H9 (cell line): ENCODE measurements at regions not wholly inside any gene's neighbourhood (a gene's known extent, or its start where the extent isn't known, plus 50 kb on each side); places are given as distances from the start of the nearest gene placed in this dataset.
"Not testable (repeated sequence)": the region's sequence is repeated elsewhere in the genome, so short reads cannot be mapped to it uniquely, and the experiment has no call there.

Experiments
- DNase-seq: peaks from one replicate; pipeline ENCODE4 v3.0.0-alpha.2; 2017
- H2AFZ ChIP-seq: one replicate; pipeline ENCODE4 v1.6.1; 2013; ENCODE audit warnings: mild to moderate bottlenecking, low read length, control low read depth, moderate library complexity
- H2AK5ac ChIP-seq: 2 replicates; pipeline ENCODE4 v1.6.1; 2013; ENCODE audit warnings: low read length, control low read depth, mixed read lengths; ENCODE audit not compliant: insufficient read length
- H2BK120ac ChIP-seq: one replicate; pipeline ENCODE4 v1.6.1; 2013; ENCODE audit warnings: low read depth, mild to moderate bottlenecking, low read length, control low read depth, inconsistent platforms; ENCODE audit not compliant: poor library complexity, severe bottlenecking
- H2BK12ac ChIP-seq: 2 replicates; pipeline ENCODE4 v1.6.1; 2013; ENCODE audit warnings: low read length, control low read depth, mixed read lengths, low read depth; ENCODE audit not compliant: insufficient read length
- H2BK15ac ChIP-seq: 2 replicates; pipeline ENCODE4 v1.6.1; 2013; ENCODE audit warnings: low read depth, low read length, control low read depth
- H2BK20ac ChIP-seq: one replicate; pipeline ENCODE4 v1.6.1; 2013; ENCODE audit warnings: low read depth, mild to moderate bottlenecking, low read length, control low read depth, inconsistent platforms; ENCODE audit not compliant: poor library complexity, severe bottlenecking
- H2BK5ac ChIP-seq: 2 replicates; pipeline ENCODE4 v1.6.1; 2013; ENCODE audit warnings: low read length, control low read depth, mixed read lengths; ENCODE audit not compliant: insufficient read length
- H3K14ac ChIP-seq: 2 replicates; pipeline ENCODE4 v1.6.1; 2013; ENCODE audit warnings: low read length, control low read depth; ENCODE audit not compliant: insufficient read depth
- H3K18ac ChIP-seq: 2 replicates; pipeline ENCODE4 v1.6.1; 2013; ENCODE audit warnings: low read depth, mild to moderate bottlenecking, mixed read lengths, low read length, control low read depth; ENCODE audit not compliant: insufficient read length
- H3K23ac ChIP-seq: 2 replicates; pipeline ENCODE4 v1.6.1; 2013; ENCODE audit warnings: low read length, control low read depth, mixed read lengths, low read depth; ENCODE audit not compliant: insufficient read length
- H3K23me2 ChIP-seq: 2 replicates; pipeline ENCODE4 v1.6.1; 2013; ENCODE audit warnings: low read depth, mild to moderate bottlenecking, mixed read lengths, low read length, control low read depth; ENCODE audit not compliant: insufficient read length, poor library complexity, severe bottlenecking
- H3K27ac ChIP-seq: 2 replicates; pipeline ENCODE4 v1.5.1; 2013; ENCODE audit warnings: low read length, control low read depth, mixed read lengths, low read depth; ENCODE audit not compliant: insufficient read length
- H3K27me3 ChIP-seq: 2 replicates; pipeline ENCODE4 v1.6.1; 2013; ENCODE audit warnings: low read length, control low read depth, inconsistent platforms; ENCODE audit not compliant: insufficient read depth
- H3K4ac ChIP-seq: 2 replicates; pipeline ENCODE4 v1.6.1; 2013; ENCODE audit warnings: low read depth, mild to moderate bottlenecking, control low read depth, inconsistent platforms, low read length, moderate library complexity
- H3K4me1 ChIP-seq: 2 replicates; pipeline ENCODE4 v1.6.1; 2013; ENCODE audit warnings: low read length, control low read depth, inconsistent platforms; ENCODE audit not compliant: insufficient read depth
- H3K4me2 ChIP-seq: 2 replicates; pipeline ENCODE4 v1.6.1; 2013; ENCODE audit warnings: low read length, control low read depth, mixed read lengths; ENCODE audit not compliant: insufficient read length, insufficient read depth
- H3K56ac ChIP-seq: 2 replicates; pipeline ENCODE4 v1.6.1; 2013; ENCODE audit warnings: low read depth, mild to moderate bottlenecking, mixed read lengths, low read length, control low read depth; ENCODE audit not compliant: insufficient read length
- H3K79me1 ChIP-seq: 2 replicates; pipeline ENCODE4 v1.6.1; 2013; ENCODE audit warnings: low read depth, mild to moderate bottlenecking, moderate library complexity, low read length, control low read depth, inconsistent platforms; ENCODE audit not compliant: insufficient read depth, poor library complexity, severe bottlenecking
- H3K79me2 ChIP-seq: 2 replicates; pipeline ENCODE4 v1.6.1; 2013; ENCODE audit warnings: low read length, control low read depth, inconsistent platforms; ENCODE audit not compliant: insufficient read depth
- H3K9ac ChIP-seq: 2 replicates; pipeline ENCODE4 v1.6.1; 2013; ENCODE audit warnings: low read length, control low read depth, mixed read lengths; ENCODE audit not compliant: insufficient read length; ENCODE audit errors: extremely low read depth
- H3K9me3 ChIP-seq: one replicate; pipeline ENCODE4 v1.6.1; 2013; ENCODE audit warnings: low read depth, low read length, inconsistent platforms; ENCODE audit not compliant: control insufficient read depth
- H3T11ph ChIP-seq: one replicate; pipeline ENCODE4 v1.6.1; 2013; ENCODE audit warnings: mild to moderate bottlenecking, low read length, control low read depth, inconsistent platforms
- H4K20me1 ChIP-seq: one replicate; pipeline ENCODE4 v1.6.1; 2013; ENCODE audit not compliant: control insufficient read depth, insufficient read length, insufficient read depth
- H4K5ac ChIP-seq: 2 replicates; pipeline ENCODE4 v1.6.1; 2013; ENCODE audit warnings: low read depth, mild to moderate bottlenecking, mixed read lengths, low read length, control low read depth; ENCODE audit not compliant: insufficient read length
- H4K8ac ChIP-seq: replicated peaks from 2 replicates; pipeline ENCODE4 v1.6.1; 2013; ENCODE audit warnings: low read length, control low read depth, mixed read lengths, low read depth; ENCODE audit not compliant: insufficient read length
- H4K91ac ChIP-seq: 2 replicates; pipeline ENCODE4 v1.6.1; 2013; ENCODE audit warnings: low read depth, mild to moderate bottlenecking, moderate library complexity, mixed read lengths, low read length, control low read depth; ENCODE audit not compliant: insufficient read length
- H3K27ac Mint-ChIP-seq, 3 experiments: 2 replicates in 2 of 3; 3 replicates in 1 of 3; pipeline ENCODE4 v1.8.0; 2020 to 2021; ENCODE audit warnings: mixed read lengths in 3 of 3, mild to moderate bottlenecking in 1 of 3, moderate library complexity in 1 of 3
- H3K27me3 Mint-ChIP-seq: 2 replicates; pipeline ENCODE4 v1.8.0; 2021; ENCODE audit warnings: low read depth, mild to moderate bottlenecking, moderate library complexity, mixed read lengths
- H3K36me3 Mint-ChIP-seq, 3 experiments: 2 replicates in 2 of 3; 3 replicates in 1 of 3; pipeline ENCODE4 v1.8.0; 2020 to 2021; ENCODE audit warnings: low read depth in 3 of 3, mixed read lengths in 3 of 3; ENCODE audit not compliant: insufficient read depth in 1 of 3
- H3K4me1 Mint-ChIP-seq, 2 experiments: 2 replicates each; pipeline ENCODE4 v1.8.0; 2020; ENCODE audit warnings: mixed read lengths in 2 of 2
- H3K4me3 Mint-ChIP-seq, 2 experiments: 2 replicates in 1 of 2; 3 replicates in 1 of 2; pipeline ENCODE4 v1.8.0; 2020 to 2021; ENCODE audit warnings: mild to moderate bottlenecking in 2 of 2, mixed read lengths in 2 of 2, moderate library complexity in 1 of 2
- H3K9me3 Mint-ChIP-seq, 2 experiments: 2 replicates in 1 of 2; 3 replicates in 1 of 2; pipeline ENCODE4 v1.8.0; 2020; ENCODE audit warnings: mild to moderate bottlenecking in 2 of 2, mixed read lengths in 2 of 2, moderate library complexity in 1 of 2
- WGBS: extraction: QIAGEN DNeasy Blood & Tissue Kit; methylation state at CpG from one replicate; pipeline ENCODE4 v1.1.7; 2013; ENCODE audit warnings: missing lambda C conversion rate, low lambda C conversion rate, mixed read lengths; ENCODE audit not compliant: insufficient read length; ENCODE audit errors: extremely low coverage; 5-methylcytosine and 5-hydroxymethylcytosine counted together

DNA sequence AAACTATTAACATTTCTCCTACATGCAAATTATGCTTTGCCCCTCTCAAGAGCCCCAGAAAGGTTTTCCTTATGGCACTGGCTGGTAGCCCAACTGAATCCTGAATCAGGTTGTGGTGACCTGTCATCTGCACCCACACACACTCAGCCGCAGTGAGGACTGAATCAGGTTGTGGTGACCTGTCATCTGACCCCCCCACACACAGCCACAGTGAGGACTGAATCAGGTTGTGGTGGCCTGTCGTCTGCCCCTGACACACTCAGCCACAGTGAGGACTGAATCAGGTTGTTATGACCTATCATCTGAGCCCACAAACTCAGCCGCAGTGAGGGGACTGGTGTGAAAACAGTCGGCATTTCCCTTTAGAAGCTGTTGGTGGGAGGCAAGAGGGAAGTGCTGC, 195.0 kb downstream of the CWH43 start:
- H4K5ac ChIP-seq, H2BK15ac ChIP-seq, H3K14ac ChIP-seq, H3K79me2 ChIP-seq, H3K27me3 ChIP-seq, H4K20me1 ChIP-seq, H3K4me2 ChIP-seq, H3K9me3 ChIP-seq, H2BK20ac ChIP-seq, H2BK5ac ChIP-seq, H3K23ac ChIP-seq, H2AFZ ChIP-seq, H2AK5ac ChIP-seq, H2BK120ac ChIP-seq, H3K23me2 ChIP-seq, H3K18ac ChIP-seq, H3K4me3 Mint-ChIP-seq, H3K4ac ChIP-seq, H3K4me1 Mint-ChIP-seq, H3K56ac ChIP-seq, H3K36me3 Mint-ChIP-seq, H3K79me1 ChIP-seq, DNase-seq, H3T11ph ChIP-seq, H2BK12ac ChIP-seq, H4K8ac ChIP-seq, H3K4me1 ChIP-seq, H3K9ac ChIP-seq, H4K91ac ChIP-seq, H3K27me3 Mint-ChIP-seq, H3K27ac Mint-ChIP-seq, H3K27ac ChIP-seq: not testable (repeated sequence)
- H3K9me3 Mint-ChIP-seq: peaks cover 10 to 11% of the 10 kb centered on the region in 2 experiments; a peak in 4 of 5 replicates
- WGBS: no CpG with 5 or more reads among the region's 4 CpGs

DNA sequence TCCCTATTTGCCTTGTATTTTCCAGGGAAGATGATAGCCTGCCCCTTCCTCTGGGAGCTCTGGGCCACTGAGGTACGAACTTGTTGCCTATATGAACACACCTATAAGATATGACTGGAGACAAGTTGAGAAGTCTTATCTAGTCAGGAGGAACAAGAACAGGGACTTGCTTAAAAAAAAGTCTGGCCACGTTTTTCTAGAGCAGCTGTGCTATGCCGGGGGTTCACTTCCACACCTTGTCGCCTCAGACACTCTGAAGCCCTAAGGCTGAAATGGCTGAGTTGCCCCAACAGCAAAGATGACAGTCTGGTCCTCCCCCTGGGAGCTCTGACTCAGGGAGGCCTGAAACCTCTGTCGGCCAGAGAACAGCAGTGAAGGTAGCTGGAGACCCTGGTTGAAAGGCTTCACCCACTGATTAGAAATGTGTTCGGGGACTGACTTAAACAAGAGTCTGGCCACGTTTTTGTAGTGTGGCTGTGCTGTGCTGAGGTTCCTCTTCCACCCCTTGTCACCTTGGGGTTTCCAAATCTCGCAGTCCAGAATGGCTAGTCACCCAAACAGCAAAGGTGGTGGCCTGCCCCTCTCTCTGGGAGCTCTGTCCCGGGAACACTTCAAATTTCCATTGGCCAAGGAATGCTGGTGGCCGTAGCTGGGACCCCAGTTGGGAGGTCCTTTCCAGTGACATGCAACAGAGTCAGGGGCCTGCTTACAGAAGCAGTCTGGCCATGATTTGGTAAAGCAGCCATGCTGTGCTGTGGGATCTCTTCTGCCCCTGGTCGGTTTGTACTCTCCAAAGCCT, 225.5 kb downstream of the CWH43 start:
- not testable (repeated sequence) for H2AFZ ChIP-seq

More for the DNA sequence above, 225.5 kb downstream of the CWH43 start:
- Mint-ChIP-seq H3K36me3 (peaks cover 19 to 38% (median 25%) of the 10 kb centered on the region in 3 experiments), H3K9me3 (peaks cover 78 to 80% of the 10 kb centered on the region in 2 experiments)
- not testable (repeated sequence) for H3K23me2 ChIP-seq, H2BK15ac ChIP-seq, H4K8ac ChIP-seq, H3K4me1 Mint-ChIP-seq, H3K27me3 ChIP-seq, H2BK5ac ChIP-seq, H3K27ac ChIP-seq, H3T11ph ChIP-seq, DNase-seq, H4K5ac ChIP-seq, H3K79me1 ChIP-seq, H4K20me1 ChIP-seq, H3K27me3 Mint-ChIP-seq, H3K56ac ChIP-seq, H3K14ac ChIP-seq, H3K4me3 Mint-ChIP-seq, H3K4ac ChIP-seq, H3K9ac ChIP-seq, H4K91ac ChIP-seq, H3K27ac Mint-ChIP-seq, H3K4me2 ChIP-seq, H3K4me1 ChIP-seq, H2AK5ac ChIP-seq, H2BK12ac ChIP-seq, H3K79me2 ChIP-seq, H3K18ac ChIP-seq, H3K23ac ChIP-seq, H2BK20ac ChIP-seq, H2BK120ac ChIP-seq
- H3K9me3 ChIP-seq: peaks cover 52% of the 10 kb centered on the region
- no CpG with 5 or more reads among the region's 11 CpGs for WGBS
